ENCODE measurements at regions not wholly inside any gene's neighbourhood (a gene's known extent, or its start where the extent isn't known, plus 50 kb on each side); places are given as distances from the start of the nearest gene placed in this dataset.
"Not testable (repeated sequence)": the region's sequence is repeated elsewhere in the genome, so short reads cannot be mapped to it uniquely, and the experiment has no call there.

GRCh38 chr9:18036422-18037187 is 437.3 kb upstream of the ADAMTSL1 start:
- no peak for DNase-seq

GRCh38 chr9:18037981-18038380 is 436.0 kb upstream of the ADAMTSL1 start:
- no peak for DNase-seq

- no peak for DNase-seq
These were observed 433.6 kb upstream of the ADAMTSL1 start for GRCh38 chr9:18040327-18040726.

GRCh38 chr9:18043978-18044377 is 430.0 kb upstream of the ADAMTSL1 start:
- no peak for DNase-seq

- no peak for DNase-seq
These were observed 428.6 kb upstream of the ADAMTSL1 start for GRCh38 chr9:18045326-18045725.

GRCh38 chr9:18046068-18046467 is 427.9 kb upstream of the ADAMTSL1 start:
- DNase-seq: no peak

- no peak for DNase-seq
These were observed 422.3 kb upstream of the ADAMTSL1 start for GRCh38 chr9:18051638-18052037.

GRCh38 chr9:18052060-18052459 is 421.9 kb upstream of the ADAMTSL1 start:
- DNase-seq: no peak

- DNase-seq: no peak
These were observed 417.5 kb upstream of the ADAMTSL1 start for GRCh38 chr9:18056269-18056992.

- DNase-seq: no peak
These were observed 417.0 kb upstream of the ADAMTSL1 start for GRCh38 chr9:18056993-18057369.

- DNase-seq: no peak
These were observed 415.1 kb upstream of the ADAMTSL1 start for GRCh38 chr9:18058564-18059442.

- DNase-seq: no peak
These were observed 414.5 kb upstream of the ADAMTSL1 start for GRCh38 chr9:18059447-18059846.

- DNase-seq: no peak
These were observed 413.6 kb upstream of the ADAMTSL1 start for GRCh38 chr9:18060269-18060934.

- no peak for DNase-seq
These were observed 412.6 kb upstream of the ADAMTSL1 start for GRCh38 chr9:18061332-18061731.

- no peak for DNase-seq
These were observed 412.1 kb upstream of the ADAMTSL1 start for GRCh38 chr9:18061856-18062255.

GRCh38 chr9:18063856-18064390 is 410.0 kb upstream of the ADAMTSL1 start:
- DNase-seq: no peak

GRCh38 chr9:18066608-18067007 is 407.3 kb upstream of the ADAMTSL1 start:
- not testable (repeated sequence) for DNase-seq

- no peak for DNase-seq
These were observed 406.3 kb upstream of the ADAMTSL1 start for GRCh38 chr9:18067548-18068120.

- no peak for DNase-seq
These were observed 405.1 kb upstream of the ADAMTSL1 start for GRCh38 chr9:18068900-18069299.

- DNase-seq: no peak
These were observed 402.3 kb upstream of the ADAMTSL1 start for GRCh38 chr9:18071651-18072060.

GRCh38 chr9:18073002-18073401 is 401.0 kb upstream of the ADAMTSL1 start:
- no peak for DNase-seq

GRCh38 chr9:18074041-18074440 is 399.9 kb upstream of the ADAMTSL1 start:
- no peak for DNase-seq

Measured in activated CD8-positive, alpha-beta memory T cell treated with anti-CD3 and anti-CD28 coated beads, Interleukin-2, amount 50 U/mL, for 48 hours (primary cell).